ENCODE measurements at regions not wholly inside any gene's neighbourhood (a gene's known extent, or its start where the extent isn't known, plus 50 kb on each side); places are given as distances from the start of the nearest gene placed in this dataset.

DNA sequence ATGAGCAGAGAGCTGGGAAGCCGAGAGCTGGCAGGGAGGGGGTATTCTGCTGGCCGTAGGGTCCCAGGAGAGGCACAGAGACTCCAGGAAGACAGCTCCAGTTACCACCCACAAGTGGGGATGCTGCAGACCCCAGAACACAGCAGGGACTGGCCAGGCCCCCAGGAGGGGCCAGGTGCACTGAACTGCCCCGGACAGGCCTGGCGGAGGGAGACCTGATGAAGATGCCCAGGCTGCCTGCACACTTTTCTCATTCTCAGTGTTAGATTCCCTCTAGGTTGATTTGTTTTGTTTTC is 110.8 kb downstream of the CPZ start:
- CTCF ChIA-PET, result interaction anchor here (0.7 kb wide), 1 partner anchor 22 kb away, joined by 3 read pairs; no protein-coding TSS in a partner anchor
- TF ChIP-seq, protein P1, sequence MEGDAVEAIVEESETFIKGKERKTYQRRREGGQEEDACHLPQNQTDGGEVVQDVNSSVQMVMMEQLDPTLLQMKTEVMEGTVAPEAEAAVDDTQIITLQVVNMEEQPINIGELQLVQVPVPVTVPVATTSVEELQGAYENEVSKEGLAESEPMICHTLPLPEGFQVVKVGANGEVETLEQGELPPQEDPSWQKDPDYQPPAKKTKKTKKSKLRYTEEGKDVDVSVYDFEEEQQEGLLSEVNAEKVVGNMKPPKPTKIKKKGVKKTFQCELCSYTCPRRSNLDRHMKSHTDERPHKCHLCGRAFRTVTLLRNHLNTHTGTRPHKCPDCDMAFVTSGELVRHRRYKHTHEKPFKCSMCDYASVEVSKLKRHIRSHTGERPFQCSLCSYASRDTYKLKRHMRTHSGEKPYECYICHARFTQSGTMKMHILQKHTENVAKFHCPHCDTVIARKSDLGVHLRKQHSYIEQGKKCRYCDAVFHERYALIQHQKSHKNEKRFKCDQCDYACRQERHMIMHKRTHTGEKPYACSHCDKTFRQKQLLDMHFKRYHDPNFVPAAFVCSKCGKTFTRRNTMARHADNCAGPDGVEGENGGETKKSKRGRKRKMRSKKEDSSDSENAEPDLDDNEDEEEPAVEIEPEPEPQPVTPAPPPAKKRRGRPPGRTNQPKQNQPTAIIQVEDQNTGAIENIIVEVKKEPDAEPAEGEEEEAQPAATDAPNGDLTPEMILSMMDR (conservative IDR thresholded peaks at IDR 0.05; ENCODE audit: low read depth), result no peak
- no peak for DNase-seq (ENCODE audit: low spot score)

DNA sequence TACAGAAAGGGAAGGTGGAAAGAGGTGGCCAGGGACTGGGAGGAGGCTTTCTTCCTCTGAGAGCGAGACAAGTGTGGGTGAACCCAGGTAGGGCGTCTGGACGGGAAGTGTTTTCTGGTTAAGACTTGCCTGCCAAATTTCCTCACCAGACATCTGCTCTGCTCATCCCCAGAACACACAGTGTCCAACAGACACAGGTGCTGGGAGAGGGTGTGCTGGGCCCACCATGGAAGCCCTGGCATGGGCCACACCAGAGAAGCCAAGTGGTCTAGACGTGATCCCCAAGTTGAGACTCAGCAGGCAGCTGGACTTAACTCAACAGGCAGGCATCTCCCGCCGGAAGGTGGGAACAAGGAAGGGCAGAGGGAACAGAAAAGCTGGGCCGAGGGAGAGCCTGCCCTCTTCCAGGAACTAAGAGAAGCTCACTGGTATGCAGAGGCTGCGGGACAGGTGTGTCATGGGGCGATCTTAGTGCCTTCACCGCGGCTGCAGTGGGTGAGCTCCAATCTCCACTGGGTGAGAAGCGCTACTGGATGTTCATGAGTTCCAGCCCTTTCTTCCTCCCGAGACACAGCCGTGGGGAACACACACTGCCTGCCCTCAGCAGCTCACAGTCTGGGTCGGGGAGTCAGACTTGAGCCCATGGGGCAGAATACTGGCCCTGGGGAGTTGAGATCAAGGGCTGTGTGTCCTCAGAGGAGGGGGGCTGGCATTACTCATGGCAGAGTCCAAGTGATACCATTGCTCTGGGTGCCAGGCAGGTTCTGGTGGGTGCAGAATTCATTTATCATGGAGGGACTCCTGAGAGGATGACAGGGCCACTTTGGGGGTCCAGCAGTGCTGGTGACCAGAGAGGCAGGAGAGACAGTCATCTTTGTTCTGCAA is 110.2 kb downstream of the CPZ start:
- TF ChIP-seq, protein P1 (conservative IDR thresholded peaks at IDR 0.05; ENCODE audit: low read depth), result no peak
- no peak overlapping the region for H3K27ac ChIP-seq
- POLR2A ChIA-PET (ENCODE audit: low non-redundant PET), result no interaction called here
- DNase-seq (ENCODE audit: low spot score), result no peak
- CTCF ChIA-PET, result interaction anchor here (1.2 kb wide), 1 partner anchor 715 kb away, joined by 3 read pairs; no protein-coding TSS in a partner anchor

More for the DNA sequence above, 110.8 kb downstream of the CPZ start:
- POLR2A ChIA-PET (ENCODE audit: low non-redundant PET), result no interaction called here
- no peak overlapping the region for H3K27ac ChIP-seq

DNA sequence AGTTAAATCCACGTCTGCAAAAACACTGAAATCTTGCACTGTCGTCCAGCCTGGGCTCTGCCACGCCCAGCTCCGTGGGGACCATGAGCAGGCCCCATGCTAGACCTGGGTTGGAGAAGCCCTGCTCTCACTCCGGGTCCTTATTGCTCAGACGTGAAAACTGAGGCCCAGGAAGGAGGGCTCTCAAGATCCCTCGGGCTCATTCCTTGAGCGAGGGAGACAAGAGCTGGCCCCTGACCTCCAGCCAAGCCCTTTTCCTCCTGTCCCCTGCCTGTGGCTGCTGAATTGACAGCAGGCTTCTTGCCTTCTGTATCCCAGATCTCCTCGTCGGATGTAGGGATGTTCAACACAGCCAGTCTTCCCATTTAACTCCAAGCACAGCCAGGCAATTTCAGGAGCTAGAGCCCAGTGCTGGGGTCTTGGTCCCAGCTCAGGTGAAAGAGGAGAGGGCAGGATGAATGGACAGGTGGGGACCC is 109.5 kb downstream of the CPZ start:
- H3K27ac ChIP-seq, result no peak overlapping the region
- CTCF ChIA-PET, result interaction anchor here (1.2 kb wide), 1 partner anchor 716 kb away, joined by 3 read pairs; no protein-coding TSS in a partner anchor
- TF ChIP-seq, protein P1 (conservative IDR thresholded peaks at IDR 0.05; ENCODE audit: low read depth), result no peak
- DNase-seq (ENCODE audit: low spot score), result no peak
- POLR2A ChIA-PET (ENCODE audit: low non-redundant PET), result no interaction called here

DNA sequence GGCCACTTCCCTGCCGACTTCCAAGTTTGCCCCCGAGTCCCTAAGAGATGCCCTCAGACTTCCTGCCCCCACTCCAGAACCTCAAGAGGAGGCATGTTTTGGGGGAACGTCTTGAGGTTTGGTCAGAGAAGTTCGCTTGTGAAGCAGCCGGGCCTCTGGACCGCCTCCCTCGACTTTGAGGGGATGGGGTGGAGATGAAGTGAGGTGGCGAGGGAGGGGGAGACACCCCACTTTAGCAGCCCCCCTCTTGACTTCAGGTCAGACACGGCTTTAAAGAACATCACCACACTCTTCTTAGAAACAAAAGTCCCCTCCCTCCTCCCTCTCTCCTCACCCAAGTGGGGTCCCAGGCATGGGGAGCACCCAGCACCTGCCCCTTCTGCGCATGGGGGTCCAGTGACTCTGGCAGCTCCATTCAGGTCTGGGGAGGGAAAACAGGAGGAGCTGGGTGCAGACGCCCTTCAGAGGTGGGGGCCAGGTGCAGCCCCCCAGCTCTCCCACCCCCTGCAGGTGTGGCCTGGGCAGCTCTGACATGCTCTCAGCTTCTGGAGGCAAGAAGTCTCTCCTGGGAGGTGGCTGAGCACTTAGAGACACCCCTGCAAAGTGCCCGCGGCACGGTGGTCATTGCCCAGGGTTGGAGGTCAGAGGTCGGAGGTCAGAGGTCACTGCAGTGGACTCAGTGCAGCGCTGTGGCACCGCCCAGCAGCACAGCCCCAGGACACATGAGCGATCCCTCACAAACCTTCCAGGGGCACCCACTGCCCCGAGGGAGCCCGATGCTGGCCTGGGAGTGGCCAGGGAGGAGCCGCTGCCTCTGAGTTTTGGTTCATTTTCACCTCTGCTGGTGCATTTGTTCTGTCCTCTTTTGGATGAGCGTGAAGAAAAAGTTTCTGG is 108.8 kb downstream of the CPZ start:
- no peak overlapping the region for H3K27ac ChIP-seq
- TF ChIP-seq, protein P1 (conservative IDR thresholded peaks at IDR 0.05; ENCODE audit: low read depth), result no peak
- ChIA-PET CTCF (interaction anchor here (1.2 kb wide), 1 partner anchor 716 kb away, joined by 3 read pairs; no protein-coding TSS in a partner anchor), POLR2A (ENCODE audit: low non-redundant PET) (no interaction called here)
- DNase-seq (ENCODE audit: low spot score), result no peak

DNA sequence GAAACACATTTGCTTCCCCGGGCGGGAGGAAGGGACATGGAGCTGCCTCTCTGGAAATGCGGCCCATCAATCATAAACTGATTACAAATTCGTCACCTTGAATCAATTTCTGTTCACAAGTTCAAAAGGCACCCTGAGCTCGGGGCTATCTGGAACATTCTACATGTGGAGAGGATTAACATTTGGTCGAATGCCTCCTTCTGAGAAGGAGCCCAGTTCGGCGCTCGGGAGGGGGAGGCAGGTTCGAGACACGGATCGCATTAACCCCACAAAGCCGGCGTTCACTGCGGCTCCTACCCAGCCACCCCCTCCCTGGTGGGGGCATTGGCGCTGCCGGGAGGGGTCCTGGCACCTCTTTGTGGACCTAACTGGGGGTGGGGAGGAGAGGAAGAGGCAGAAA is 108.0 kb downstream of the CPZ start:
- no peak overlapping the region for H3K27ac ChIP-seq
- TF ChIP-seq, protein P1 (conservative IDR thresholded peaks at IDR 0.05; ENCODE audit: low read depth), result no peak
- CTCF ChIA-PET, result interaction anchor here (0.8 kb wide), 1 partner anchor 242 kb away, joined by 3 read pairs; no protein-coding TSS in a partner anchor
- DNase-seq (ENCODE audit: low spot score), result no peak
- POLR2A ChIA-PET (ENCODE audit: low non-redundant PET), result no interaction called here

DNA sequence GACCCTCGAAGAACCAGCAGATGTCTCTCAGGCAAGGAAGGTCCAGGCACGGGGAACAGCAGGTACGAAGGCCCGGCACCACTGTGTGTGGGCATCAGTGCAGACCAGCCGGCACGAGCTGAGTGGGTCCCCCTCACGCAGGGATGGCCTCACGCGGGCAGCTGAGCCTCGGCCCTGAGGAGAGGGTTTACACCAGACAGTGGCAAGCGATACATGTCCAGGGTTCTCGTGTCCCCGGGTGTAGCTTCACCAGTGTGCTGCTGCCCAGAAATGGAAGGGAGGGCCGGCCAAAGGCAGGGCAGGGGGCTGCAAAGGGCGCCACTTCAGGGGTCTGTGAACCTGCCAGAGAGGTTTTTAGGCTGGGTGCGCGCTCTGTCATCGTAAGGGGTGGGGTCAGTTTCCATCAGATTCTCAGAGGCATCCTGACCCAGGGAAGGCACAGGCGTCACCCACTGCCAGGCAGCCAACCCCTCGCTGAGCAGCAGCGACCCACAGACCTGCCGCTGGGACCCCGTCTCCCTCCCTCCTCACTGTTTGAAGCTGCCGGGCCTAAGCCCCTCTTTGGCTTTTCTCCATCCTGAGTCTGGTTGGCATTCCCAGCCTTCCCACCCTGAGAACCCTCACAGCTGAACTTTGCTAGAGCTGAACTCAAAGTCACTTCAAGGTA is 107.0 kb downstream of the CPZ start:
- TF ChIP-seq, protein P1 (conservative IDR thresholded peaks at IDR 0.05; ENCODE audit: low read depth), result no peak
- POLR2A ChIA-PET (ENCODE audit: low non-redundant PET), result no interaction called here
- CTCF ChIA-PET, result interaction anchor here (0.8 kb wide), 1 partner anchor 242 kb away, joined by 3 read pairs; no protein-coding TSS in a partner anchor
- no peak for DNase-seq (ENCODE audit: low spot score)
- no peak overlapping the region for H3K27ac ChIP-seq

Data from RWPE1 (cell line).